Pancreas (tissue), 10 donors: ENCODE measurements at regions not wholly inside any gene's neighbourhood (a gene's known extent, or its start where the extent isn't known, plus 50 kb on each side); places are given as distances from the start of the nearest gene placed in this dataset.

Experiments
- ATAC-seq, 4 donors: fragments of 200-7000 bp; cut with Tn5 transposase; one replicate each; pipeline versions ENCODE4 v1.8.0 to v1.9.1; 2020; ENCODE audit warnings: mild to moderate bottlenecking in 4 of 4, moderate library complexity in 4 of 4
- DNase-seq, 6 donors: peaks; one replicate each; pipeline ENCODE4 v3.0.0-alpha.2; 2020
- FAIRE-seq: peaks from 2 replicates; lab custom pipeline; 2012; peaks lifted over from hg19 to GRCh38; lab: Jason Lieb, UNC
- H3K27ac ChIP-seq, 4 donors: fragments of 200-600 bp; sonication (generic); 1 replicate in 3 of 4; 2 replicates in 1 of 4; pipeline versions ENCODE4 v1.5.0 to v1.8.0; 2020
- H3K27me3 ChIP-seq, 4 donors: fragments of 200-600 bp; one replicate each; pipeline ENCODE4 v1.8.0; 2021
- H3K36me3 ChIP-seq, 3 donors: fragments of 200-600 bp; sonication (generic) in 1 of 3; one replicate each; pipeline versions ENCODE4 v1.5.0 to v1.8.0; 2020 to 2021
- H3K4me1 ChIP-seq, 3 donors: fragments of 200-600 bp; one replicate each; pipeline ENCODE4 v1.8.0; 2021
- H3K4me3 ChIP-seq, 4 donors: fragments of 200-600 bp; sonication (generic) in 2 of 4; one replicate each; pipeline versions ENCODE4 v1.5.0 to v1.8.0; 2020 to 2021
- H3K9me3 ChIP-seq, 4 donors: fragments of 200-600 bp; one replicate each; pipeline ENCODE4 v1.8.0; 2021
- WGBS, 2 donors: extraction: QIAGEN DNeasy Blood & Tissue Kit; methylation state at CpG; one replicate each; pipeline ENCODE4 v1.1.7; 2013; 5-methylcytosine and 5-hydroxymethylcytosine counted together
- intact Hi-C, 3 donors: fragments of 100-400 bp; cut with DNase I; formaldehyde crosslinking; loops; one replicate each; pipeline versions ENCODE4 v1.11.1 to v1.14.2; 2022
- TF ChIP-seq, protein P1 (sequence below), 4 donors: fragments of 200-600 bp; sonication (generic) in 3 of 4; IDR thresholded peaks; one replicate each; pipeline versions ENCODE4 v1.5.0 to v1.8.0; 2021; ENCODE audit warnings: antibody characterized with exemption in 4 of 4
- donor health status: healthy with polysubstance abuse.
- donor health status: DM: no; HTN: no; CAD: no; lungs with moderate emphysema.
- donor health status: DM: no; HTN: no; CAD: no.
- donor health status: control.
- donor health status: control.
- donor health status: Bipolar disorder and iron deficiency.
- donor health status: DM: yes; HTN: yes; CAD: no.
- donor health status: DM: no; HTN: no; CAD: no.
- donor health status: DM: no; HTN: no; CAD: no.
- donor health status: DM: yes; HTN: yes; CAD: no.

DNA sequence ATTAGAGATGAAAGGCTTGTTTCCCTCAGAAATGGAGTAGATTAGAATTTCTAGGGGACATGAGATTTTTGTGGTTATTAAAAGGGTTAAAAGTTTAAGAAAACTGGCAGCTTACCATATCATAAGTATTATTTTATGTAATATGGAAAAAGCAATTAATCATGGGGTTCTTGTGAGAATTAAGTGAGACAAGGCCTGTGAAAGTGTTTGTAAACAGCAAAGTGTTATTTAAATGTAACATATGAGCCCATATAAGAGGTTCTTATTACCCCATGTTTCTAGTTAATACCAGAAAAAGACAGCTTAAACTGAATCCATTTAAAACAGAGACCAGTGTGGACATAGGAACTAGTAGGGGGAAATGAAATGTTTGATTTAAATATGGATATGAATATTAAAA, 241.1 kb upstream of the PIK3R1 start:
- ATAC-seq (no peak), FAIRE-seq (no peak), DNase-seq (no peak)
- no peak overlapping the region for H3K27ac ChIP-seq
- H3K9me3 ChIP-seq: no peaks in the 10 kb centered on the region
- H3K4me3 ChIP-seq: no peak overlapping the region
- TF ChIP-seq, protein P1, sequence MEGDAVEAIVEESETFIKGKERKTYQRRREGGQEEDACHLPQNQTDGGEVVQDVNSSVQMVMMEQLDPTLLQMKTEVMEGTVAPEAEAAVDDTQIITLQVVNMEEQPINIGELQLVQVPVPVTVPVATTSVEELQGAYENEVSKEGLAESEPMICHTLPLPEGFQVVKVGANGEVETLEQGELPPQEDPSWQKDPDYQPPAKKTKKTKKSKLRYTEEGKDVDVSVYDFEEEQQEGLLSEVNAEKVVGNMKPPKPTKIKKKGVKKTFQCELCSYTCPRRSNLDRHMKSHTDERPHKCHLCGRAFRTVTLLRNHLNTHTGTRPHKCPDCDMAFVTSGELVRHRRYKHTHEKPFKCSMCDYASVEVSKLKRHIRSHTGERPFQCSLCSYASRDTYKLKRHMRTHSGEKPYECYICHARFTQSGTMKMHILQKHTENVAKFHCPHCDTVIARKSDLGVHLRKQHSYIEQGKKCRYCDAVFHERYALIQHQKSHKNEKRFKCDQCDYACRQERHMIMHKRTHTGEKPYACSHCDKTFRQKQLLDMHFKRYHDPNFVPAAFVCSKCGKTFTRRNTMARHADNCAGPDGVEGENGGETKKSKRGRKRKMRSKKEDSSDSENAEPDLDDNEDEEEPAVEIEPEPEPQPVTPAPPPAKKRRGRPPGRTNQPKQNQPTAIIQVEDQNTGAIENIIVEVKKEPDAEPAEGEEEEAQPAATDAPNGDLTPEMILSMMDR (IDR thresholded peaks at IDR 0.05): no peak
- no peaks in the 10 kb centered on the region for H3K4me1 ChIP-seq
- no peaks in the 10 kb centered on the region for H3K36me3 ChIP-seq
- no peaks in the 10 kb centered on the region for H3K27me3 ChIP-seq
- intact Hi-C loops: no loop called here

DNA sequence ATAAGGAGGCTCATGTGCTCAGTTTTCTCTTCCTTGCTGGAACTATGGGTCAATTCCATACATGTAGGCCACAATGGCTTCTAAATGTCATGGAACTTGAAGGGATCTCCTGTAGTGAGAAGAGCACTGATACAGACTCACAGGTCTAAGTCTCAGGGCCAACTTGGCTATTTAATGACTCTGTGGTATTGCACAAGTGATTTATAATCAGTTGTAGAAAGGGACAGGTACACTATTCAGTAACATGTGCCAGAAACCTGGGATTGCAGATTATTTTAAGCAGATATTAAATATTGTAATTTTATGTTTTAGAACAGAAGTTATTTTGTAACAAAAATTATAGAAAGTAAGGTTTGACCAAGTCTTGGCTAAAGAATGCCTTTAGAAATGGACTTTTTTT, 241.5 kb upstream of the PIK3R1 start:
- no peak overlapping the region for H3K27ac ChIP-seq
- no peaks in the 10 kb centered on the region for H3K9me3 ChIP-seq
- no peak overlapping the region for H3K4me3 ChIP-seq
- FAIRE-seq (no peak), DNase-seq (no peak), ATAC-seq (no peak)
- no peaks in the 10 kb centered on the region for H3K27me3 ChIP-seq
- no peaks in the 10 kb centered on the region for H3K4me1 ChIP-seq
- no peaks in the 10 kb centered on the region for H3K36me3 ChIP-seq
- intact Hi-C loops: no loop called here
- TF ChIP-seq, protein P1 (IDR thresholded peaks at IDR 0.05): no peak

DNA sequence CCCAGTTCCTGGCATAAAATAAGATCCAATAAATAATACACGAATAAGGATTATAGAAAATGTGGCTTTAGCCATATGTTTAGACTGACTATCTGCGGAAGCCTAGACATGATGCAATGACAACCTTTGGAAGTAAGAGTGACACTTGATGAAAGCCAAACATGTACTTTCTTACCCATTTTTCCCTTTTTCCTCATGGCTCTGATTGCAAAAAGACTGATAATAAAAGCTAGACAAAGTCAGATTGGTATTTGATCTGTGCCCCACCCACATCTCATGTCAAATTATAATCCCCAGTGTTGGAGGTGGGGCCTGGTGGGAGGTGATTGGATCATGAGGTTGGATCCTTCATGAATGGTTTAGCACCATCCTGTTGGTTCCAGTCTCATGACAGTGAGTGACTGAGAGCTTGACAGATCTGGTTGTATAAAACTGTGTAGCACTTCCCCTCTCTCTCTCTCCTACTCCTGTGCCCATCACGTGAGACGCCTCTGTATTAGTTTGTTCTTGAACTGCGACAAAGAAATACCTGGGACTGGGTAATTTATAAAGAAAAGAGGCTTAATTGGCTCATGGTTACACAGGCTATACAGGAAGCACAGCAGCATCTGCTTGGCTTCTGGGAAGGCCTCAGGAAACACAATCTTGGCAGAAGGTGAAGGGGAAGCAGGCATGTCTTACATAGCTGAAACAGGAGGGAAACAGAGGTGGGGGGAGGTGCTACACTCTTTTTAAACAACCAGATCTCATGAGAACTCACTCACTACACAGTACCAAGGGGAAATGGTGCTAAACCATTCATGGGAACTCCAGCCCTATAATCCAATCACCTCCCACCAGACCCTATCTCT, 243.4 kb upstream of the PIK3R1 start:
- no peaks in the 10 kb centered on the region for H3K4me1 ChIP-seq
- ATAC-seq: peak in 2 of 4 donors; percentile 30 to 59
- intact Hi-C loops: no loop called here
- no peaks in the 10 kb centered on the region for H3K36me3 ChIP-seq
- H3K27me3 ChIP-seq: no peaks in the 10 kb centered on the region
- H3K27ac ChIP-seq: no peak overlapping the region
- no peak for FAIRE-seq
- no peak for DNase-seq
- no peaks in the 10 kb centered on the region for H3K9me3 ChIP-seq
- 56 to 74% methylated on average over 5 of the region's 5 CpGs for WGBS, 2 donors
- H3K4me3 ChIP-seq: no peak overlapping the region
- TF ChIP-seq, protein P1 (IDR thresholded peaks at IDR 0.05): no peak

DNA sequence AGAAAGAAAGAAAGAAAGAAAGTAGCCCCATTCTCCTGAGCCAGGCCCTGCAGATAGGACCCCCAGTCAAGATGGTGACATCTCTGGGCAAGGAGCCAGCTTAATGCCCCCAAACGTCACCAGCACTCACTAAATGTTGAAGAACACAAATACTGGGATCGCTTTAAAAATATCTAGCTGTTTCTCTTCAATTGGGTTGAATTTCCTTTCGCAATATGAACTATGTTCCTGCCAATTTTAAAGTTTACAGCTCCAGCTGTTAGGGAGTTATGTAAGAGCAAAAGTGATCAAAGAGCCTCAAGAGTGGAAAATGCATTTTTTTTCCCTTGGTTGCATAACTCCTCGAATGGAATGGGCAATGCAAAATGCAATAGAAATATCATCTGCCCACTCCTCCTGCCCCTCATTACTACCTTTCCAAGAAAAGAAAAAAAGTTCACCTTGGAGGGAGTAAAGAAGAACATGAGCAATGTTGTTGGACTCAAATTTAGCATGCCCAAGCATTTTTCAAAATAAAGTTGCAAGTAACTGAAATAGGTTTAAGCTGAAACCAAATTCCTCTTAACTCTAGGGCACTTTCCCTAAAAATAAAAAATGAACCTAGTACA, 244.2 kb upstream of the PIK3R1 start:
- H3K27ac ChIP-seq: no peak overlapping the region
- no peak overlapping the region for H3K4me3 ChIP-seq
- intact Hi-C loops: no loop called here
- TF ChIP-seq, protein P1 (IDR thresholded peaks at IDR 0.05): no peak
- ATAC-seq (peak in 3 of 4 donors; percentile 62 to 73 (median 72)), DNase-seq (peak in 1 of 6 donors; percentile 20), FAIRE-seq (no peak)
- H3K4me1 ChIP-seq: no peaks in the 10 kb centered on the region
- H3K36me3 ChIP-seq: no peaks in the 10 kb centered on the region
- H3K9me3 ChIP-seq: no peaks in the 10 kb centered on the region
- no peaks in the 10 kb centered on the region for H3K27me3 ChIP-seq
- 9 to 12% methylated on average over 4 of the region's 4 CpGs for WGBS, 2 donors

DNA sequence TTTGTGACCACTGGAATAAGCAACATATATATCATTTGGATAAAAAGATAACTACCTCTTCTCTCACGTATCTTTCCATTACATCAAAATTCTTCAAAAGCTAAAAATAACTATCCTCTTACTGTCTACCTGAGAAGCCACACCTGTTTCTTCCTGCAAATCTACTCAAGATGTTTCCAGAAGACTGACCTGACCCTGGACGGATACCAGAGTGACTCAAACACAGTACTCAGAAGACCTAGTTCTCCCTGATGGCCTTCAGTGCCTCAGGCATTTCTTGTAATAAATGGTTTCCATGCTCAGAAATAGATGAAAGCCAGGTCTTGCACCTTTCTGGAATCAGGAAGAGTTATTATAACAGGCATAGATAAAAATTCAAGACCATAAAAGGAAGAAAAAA, 245.9 kb upstream of the PIK3R1 start:
- no peaks in the 10 kb centered on the region for H3K27me3 ChIP-seq
- ATAC-seq: no peak
- no peak for DNase-seq
- no peak for FAIRE-seq
- TF ChIP-seq, protein P1 (IDR thresholded peaks at IDR 0.05): no peak
- 74 to 78% methylated on average over 2 of the region's 2 CpGs for WGBS, 2 donors
- H3K4me3 ChIP-seq: no peak overlapping the region
- H3K9me3 ChIP-seq: no peaks in the 10 kb centered on the region
- H3K36me3 ChIP-seq: no peaks in the 10 kb centered on the region
- intact Hi-C loops: no loop called here
- H3K4me1 ChIP-seq: peaks cover under 1 to 3% (median 2%) of the 10 kb centered on the region in 3 donors
- H3K27ac ChIP-seq: no peak overlapping the region
